HG03095 (cell line): ENCODE measurements at regions not wholly inside any gene's neighbourhood (a gene's known extent, or its start where the extent isn't known, plus 50 kb on each side); places are given as distances from the start of the nearest gene placed in this dataset.

Experiments
- ATAC-seq: cut with Tn5 transposase; IDR thresholded peaks from one replicate; pipeline ENCODE4 v1.9.1; 2021; ENCODE audit warnings: moderate library complexity; ENCODE audit not compliant: unreplicated experiment

DNA sequence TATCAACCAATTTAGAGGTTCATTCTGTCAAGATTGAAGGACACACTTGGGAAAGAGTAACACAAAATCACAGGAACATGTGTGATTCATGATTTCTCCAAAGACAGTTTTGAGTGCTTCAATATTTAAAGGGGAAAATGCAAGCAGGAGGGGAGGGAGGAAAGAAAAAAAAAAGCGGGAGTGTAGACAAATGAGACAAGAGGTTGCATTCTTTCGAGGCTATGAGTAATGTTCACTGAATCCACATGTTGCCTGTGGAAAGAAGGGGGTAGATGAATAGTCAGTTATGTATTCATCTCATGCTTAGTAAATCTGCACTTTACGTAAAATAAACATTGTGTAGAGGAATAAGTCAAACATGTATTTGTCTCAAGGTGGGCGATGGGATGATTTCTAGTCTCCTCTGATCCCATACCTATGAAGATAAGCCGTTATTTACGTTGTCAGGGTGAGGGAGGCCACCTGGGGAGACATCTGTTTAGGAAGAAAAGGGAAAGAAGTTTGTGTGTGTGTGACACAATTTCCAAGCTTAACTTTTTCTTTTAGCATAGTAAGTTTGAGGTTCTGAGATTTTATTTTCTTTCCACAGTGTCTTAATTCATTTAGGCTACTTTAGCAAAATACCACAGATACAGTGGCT lies 211.0 kb upstream of the ZC3H15 start:
- no peak for ATAC-seq

DNA sequence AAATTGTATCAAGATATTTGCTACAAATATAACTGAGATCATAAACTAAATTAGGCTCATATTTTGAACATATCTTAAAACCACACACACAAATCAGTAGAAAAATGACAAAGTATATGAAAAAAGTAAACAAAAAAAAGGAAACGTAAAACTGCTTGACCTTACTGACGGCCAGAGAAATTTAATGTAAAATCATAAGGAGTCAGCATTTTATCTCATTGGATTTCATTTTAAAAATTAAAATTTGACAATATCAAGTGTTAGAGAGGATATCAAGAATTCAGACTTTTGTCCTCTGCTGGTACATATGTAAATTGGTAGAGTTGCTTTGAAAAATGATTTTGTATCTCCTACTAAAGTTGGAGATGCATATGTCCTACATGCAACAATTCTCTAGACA lies 209.2 kb upstream of the ZC3H15 start:
- no peak for ATAC-seq

DNA sequence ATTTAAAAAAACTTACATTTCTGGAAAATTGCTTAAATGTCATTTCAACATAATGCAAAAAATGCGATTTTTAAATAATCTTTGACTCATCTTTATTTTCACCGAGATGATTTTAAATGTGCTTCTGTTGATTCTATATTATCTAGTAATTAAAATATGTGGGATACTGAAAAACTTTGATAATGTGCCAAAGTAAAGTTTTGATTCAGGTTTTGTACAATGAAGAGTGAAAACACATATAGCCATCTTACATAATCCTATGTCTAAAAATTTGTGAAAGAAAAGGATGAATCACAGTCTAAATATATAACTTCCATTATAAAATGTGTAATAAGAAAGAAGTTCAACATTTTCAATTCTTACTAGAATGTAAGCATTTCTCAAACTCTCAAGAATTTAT lies 204.3 kb upstream of the ZC3H15 start:
- no peak for ATAC-seq

DNA sequence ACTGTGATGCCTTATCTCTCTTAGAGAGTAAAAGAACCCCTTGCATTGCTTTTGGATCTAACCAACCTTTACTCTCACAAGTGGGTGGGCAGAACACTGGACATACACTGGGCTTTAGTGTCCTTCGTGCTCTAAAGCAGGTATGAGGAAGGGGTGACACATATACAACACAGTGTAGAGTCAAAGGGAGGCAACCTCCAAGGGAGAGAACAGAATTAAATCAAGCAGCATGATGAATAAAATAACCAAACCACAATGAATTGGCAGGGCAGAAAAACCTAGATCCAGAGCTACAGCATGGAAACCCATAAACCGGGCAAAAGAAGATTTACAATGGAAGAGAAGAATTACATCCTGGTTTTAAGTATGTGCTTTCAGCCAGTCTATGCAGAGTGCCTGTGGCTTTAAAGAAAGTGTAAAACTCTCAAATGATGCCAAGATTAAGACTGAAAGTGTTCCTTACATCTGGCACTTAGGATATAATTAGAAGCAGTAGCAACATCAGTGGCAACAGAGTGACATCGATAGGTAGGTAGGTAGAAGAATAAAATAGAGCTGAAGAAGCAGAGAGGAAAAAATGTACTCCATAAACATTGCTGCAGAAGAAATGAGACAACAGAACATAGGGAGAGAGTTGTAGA lies 191.7 kb upstream of the ZC3H15 start:
- ATAC-seq = no peak

DNA sequence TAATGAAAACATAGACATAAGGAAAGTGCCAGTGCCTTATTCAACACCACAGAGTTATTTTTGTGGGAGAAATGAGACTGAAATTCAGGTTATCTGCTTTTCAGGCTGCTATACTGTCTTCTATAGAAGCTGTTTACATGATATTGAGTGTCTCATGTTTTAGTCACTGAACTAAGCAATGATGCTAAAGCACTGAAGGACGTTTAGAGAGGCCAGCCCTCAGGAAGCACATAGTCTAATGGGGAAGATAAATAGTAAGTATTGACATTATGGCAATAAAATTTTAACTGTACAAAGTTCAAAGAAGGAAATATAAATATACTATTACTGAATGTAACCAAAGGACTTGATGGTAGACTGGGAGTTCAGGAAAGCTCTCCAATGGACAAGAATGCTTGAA lies 186.4 kb upstream of the ZC3H15 start:
- ATAC-seq = no peak

DNA sequence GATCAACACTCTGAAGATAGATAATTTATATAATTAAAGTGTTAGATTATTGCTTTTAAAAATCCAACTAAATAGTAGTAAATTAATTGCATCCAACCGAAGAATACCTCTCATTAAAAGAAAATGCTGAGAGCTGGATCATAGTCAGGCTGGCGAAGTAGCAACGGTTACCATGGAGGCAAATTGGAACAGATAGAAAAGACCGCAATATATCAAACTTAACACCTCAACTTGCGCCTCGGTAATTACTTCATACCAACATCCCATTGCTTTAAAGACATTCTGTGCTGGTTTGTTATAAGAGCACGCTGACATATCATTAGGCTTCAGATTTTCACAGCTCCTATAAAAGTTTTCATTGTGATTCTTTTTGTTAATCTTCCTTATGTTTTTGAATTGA lies 183.8 kb upstream of the ZC3H15 start:
- ATAC-seq = no peak

DNA sequence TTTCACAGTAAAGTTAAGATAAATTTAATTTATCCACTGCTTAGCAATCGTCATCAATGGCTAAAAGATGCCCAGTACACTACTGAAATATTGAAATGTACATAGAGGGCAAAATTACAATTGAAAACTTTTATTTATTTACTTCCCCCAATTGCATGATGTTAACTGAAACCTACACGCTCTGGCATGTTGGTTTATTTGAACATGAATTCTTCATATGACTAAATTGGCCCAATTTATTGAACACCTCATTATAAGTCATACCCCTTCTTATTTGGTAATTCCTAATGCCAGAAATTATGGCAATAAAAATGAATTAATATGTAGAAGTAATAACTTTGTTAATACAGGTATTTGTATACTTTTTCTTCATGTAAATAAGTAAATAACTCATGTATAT lies 183.0 kb upstream of the ZC3H15 start:
- ATAC-seq = no peak

DNA sequence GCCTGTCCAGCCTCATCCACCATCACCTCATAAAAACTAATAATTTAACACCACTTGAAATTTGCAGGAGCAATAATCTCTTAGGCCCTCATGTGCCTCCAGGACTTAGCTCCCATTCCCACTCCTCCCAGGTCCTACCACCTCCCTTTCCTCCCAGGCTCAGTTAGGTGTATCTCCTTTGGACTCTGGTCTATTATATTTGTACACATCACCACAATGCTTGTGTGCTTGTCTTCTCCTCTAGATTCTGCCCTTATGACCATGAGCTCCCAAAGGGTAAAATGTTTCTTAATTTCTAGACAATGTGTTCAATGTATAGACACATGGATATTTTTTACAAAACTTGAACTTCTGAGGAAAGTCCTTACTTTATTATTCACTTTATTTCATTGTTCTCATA lies 182.0 kb upstream of the ZC3H15 start:
- ATAC-seq = no peak

DNA sequence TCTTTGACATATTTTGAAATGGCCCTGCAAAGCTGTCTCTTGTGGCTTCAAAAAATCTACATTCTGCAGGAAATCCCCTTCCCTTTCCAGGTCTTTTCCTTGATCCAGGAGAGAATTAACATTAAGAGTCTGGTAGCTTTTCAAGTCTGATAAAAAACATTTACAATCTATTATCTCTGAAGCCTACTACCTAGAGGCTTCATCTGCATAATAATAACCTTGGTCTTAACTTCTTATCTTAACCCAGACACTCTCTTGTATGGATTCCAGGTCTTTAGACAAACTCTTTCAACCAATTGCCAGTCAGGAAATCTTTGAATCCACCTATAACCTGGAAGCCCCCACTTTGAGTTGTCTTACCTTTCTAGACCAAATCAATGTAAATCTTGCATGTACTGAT lies 179.3 kb upstream of the ZC3H15 start:
- ATAC-seq = no peak

DNA sequence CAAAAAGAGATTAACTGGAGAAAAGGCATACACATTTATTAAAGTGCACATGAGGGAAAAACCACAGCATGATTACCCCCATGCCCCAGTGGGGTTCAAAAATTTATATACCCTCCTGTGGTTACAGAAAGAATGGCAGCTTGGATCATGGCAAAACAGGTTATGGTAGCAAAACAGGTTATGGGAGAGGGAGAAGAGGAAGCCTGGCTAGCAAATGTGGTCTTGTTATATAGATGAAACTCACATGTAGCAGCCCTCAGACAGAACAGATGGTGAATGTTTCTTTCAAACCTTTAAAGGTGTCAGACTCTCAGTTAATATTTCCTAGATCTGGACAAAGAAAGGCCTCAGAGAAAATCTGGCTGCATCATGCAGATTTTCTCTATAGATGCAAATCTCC lies 178.2 kb upstream of the ZC3H15 start:
- no peak for ATAC-seq

DNA sequence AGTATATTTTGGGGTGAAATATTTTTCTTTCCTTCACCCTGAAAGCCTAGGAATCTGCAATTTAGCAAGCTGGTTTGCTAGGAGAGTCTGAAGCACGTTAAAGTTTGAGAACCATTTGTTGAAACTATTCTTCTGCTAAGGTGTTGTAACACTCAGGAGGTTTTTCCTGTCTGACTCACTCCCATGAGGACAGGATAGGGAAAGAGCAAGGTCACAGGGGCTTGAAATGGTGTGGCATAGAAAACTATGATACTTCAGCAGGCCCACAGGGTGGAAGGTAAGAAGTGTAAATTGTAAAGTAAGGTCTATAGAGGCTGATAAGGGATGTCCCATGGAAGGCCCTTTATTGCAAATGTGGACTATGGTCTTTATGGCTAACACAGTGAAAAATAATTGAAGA lies 177.7 kb upstream of the ZC3H15 start:
- no peak for ATAC-seq

DNA sequence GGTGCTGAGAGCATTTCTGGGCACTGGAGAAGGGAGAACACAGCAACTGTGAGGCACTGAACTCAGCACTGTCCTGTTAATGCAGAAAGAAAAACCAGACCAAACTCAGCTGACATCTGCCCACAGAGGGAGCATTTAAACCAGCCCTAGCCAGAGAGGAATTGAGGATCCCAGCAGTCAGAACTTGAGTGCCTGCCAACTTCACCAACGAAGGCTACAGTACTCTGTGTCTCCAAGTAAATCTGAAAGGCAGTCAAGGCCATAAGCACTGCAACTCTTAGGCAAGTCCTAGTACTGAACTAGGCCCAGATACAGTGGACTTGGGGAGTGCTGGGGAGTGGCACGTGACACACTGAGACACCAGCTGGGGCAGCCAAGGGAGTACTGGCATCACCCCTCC lies 176.2 kb upstream of the ZC3H15 start:
- ATAC-seq = no peak

DNA sequence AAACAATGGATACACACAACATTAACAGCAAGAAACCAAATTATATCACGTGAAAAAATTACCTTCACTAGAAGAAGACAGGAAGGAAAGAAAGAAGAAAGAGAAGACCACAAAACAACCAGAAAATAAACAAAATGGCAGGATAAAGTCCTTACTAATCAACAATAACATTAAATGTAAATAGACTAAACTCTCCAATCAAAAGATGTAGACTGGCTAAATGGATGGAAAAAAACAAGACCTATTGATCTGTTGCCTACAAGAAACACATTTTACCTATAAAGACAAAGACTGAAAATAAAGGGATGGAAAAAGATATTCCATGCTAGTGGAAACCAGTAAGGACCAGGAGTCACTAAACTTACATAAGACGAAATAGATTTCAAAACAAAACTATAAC lies 167.0 kb upstream of the ZC3H15 start:
- ATAC-seq = no peak

DNA sequence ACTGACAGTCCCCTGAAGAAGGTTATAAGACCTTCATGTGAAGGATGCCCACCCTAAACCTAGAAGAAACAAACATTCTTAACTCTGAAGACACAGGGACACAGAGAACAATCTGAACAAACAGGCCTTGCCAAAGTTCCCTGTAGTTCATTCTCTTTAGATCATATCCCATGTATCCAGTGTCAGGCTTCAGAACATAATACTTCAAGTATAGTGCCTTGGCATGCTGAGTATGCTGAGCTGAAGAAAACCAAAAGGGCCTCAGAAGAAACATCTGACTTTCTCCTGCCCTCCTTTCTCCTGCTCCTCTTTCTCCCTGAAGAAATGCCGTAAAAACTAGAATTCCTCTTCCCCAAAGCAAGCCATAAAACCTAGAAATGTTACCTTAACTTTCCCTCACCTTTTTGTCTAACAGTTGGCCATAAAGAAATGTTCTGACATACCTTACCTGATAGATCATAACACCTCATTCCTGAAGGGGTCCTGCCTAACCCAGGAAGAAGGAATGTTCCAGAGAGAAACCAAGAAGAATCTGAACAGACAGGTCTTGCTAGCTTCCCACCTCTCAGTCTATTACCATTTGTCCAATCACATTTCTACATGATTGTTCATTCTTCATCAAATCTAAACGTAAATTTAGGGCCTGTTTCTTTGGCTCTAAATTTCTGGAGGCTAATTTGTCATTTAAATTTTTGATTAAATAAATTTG lies 160.1 kb upstream of the ZC3H15 start:
- no peak for ATAC-seq

DNA sequence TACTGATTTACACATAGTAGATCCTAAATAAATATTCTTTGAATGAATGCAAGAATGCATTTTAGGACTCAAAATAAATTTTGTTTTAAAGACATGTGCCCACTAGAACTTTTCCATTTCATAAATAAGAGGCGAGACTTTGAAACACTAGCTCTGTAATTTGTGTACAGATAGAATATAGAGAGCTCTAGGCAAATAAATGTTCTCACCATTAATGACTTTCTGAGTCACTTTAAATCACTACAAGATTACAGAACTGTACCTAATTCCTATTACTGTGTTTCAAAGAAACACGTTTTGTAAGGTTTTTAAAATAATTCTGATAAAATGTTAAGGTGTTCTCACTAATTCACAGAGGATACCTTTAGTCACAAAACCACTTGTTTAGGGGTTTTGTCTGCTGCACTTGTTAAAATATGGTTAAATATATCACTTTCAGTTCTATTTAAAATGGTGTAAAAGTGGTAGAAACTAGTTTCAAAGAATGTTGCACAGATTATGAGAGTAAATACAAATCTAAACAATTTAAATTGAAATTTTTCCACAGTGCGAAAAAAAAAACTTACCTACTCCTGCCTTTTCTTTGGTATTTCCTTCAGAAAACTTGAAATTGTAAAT lies 158.7 kb upstream of the ZC3H15 start:
- peak; percentile 83 for ATAC-seq

DNA sequence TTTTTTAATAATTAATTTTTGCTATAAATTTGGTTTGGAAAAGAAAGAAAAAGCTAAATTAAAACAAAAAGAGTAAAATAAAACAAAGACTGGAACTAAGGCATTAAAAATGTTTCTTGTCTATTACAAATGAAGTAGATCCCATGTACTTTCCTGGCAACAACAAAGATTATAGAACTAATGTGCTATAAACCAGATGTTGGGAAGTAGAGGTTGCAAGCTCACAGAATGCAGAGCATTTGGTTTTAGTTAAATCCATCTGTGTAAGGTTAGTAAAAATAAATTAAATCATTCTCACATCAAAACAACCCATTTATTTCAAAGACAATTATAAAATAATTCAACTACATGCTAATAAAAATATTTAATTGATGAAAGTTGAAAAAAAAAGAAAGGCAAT lies 157.2 kb upstream of the ZC3H15 start:
- ATAC-seq = no peak

DNA sequence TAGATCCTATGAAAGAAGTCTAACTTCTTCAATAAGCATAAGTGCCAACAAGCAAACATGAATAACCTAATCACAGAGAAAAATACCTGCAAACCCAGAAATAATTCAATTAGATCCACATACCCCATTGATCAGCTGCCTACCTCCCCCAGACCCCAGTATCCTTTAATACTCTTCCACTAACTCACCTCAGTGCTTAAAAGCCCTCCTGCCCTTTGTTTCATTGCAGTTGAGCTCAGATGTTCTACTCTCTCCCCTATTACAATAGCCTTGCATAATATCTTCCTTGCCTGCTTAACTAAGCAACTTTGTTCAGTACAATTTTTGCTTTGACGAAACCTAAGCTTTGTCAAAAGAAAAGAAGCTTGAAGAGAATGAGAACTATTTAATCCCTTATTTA lies 156.0 kb upstream of the ZC3H15 start:
- ATAC-seq = no peak

DNA sequence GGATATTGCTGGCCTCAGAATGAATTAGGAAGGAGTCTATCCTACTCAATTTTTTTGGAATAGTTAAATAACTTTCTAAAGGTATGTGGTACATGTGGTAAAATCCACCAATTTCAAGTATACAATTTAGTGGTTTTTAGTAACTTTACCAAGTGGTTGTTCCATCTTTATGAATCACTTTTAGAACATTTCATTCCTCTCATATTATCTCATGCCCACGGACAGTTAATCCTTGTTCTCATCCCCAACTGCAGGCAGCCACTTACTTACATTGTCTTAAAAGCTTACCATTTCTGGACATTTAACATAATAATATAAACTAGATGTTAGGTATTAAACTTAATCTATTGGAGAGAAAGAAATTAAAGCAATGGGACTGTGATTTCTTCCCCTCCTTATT lies 146.3 kb upstream of the ZC3H15 start:
- ATAC-seq = no peak

DNA sequence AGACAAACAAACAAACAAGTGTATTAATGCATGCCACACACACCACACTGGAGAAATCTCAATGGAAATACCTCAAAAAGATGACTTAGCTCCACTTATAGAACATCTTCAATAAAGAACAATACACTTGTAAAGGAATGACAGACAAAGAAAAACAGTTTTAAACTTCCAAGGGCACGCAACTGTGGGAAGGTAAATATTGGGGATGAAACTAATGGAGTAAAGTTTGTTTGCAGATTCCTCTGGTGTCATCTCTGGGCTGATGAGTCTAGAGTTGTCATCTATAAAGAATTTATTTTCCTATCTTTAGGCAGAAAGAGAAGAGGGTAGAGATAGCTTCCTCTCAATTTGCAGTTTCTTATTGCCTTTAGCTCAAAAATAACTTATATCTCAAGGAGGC lies 144.0 kb upstream of the ZC3H15 start:
- ATAC-seq = no peak

DNA sequence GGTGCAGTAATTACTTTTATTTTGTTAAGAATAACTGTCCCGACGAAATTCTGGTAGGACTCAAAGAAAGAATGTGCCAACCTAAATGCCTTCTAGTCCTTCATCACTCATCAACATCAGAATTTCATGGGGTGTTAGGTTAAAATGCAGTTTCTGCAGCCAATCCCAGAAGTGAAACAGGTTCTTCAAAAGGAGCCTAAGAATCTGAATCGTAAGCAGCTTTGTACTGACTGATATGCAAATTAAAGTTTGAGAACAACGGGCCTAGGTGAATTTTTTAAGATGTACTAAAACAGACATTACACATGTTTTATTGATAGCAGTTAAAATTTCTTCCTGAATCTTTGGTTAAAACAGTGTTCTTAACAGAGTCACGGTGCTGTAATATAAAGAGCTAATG lies 140.3 kb upstream of the ZC3H15 start:
- no peak for ATAC-seq

DNA sequence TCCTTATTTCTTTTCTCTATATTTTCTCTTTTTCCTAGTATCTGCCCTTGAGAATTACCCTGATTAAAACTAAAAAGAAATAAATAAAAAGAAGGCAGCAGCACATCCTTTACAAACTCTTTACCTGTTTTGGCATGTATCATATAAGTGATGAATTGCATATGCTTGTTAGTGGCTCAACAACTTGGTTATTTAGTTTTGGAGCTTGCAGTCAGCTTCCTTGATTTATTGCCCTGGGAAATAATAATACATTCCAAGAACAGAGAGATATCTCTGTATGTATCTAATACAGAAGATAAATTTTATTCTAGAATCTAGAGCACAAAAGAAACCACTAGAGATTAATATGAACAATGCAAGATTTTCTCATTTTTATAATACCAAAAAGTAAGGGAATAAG lies 139.8 kb upstream of the ZC3H15 start:
- ATAC-seq = no peak

DNA sequence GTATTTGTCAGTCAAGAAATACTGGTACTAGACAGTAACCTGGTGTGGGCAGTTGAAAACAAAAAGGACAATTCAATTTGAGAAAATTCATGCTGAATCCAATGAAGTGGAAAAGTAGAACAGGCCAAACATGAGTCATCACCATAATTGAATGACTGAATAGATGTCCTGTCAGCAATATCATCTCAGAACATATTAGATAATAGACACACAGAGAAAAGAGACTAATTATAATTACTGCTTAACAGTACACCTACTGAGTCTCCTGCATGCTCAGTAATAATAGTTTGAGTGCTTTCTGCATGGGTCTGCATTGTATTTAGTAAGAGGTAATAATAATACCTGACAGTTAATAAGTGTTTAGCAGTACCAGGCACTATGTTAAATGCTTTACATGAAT lies 138.6 kb upstream of the ZC3H15 start:
- ATAC-seq = no peak
